Stimulated activated memory B cell treated with anti-CD40 and anti-IgM and Interleukin-4, amounts not matched to agents 10 μg/mL and 1 μg/mL and 100 μg/mL, for 72 hours (primary cell): ENCODE measurements at regions not wholly inside any gene's neighbourhood (a gene's known extent, or its start where the extent isn't known, plus 50 kb on each side); places are given as distances from the start of the nearest gene placed in this dataset.
"Not testable (repeated sequence)": the region's sequence is repeated elsewhere in the genome, so short reads cannot be mapped to it uniquely, and the experiment has no call there.

Source experiments
- ATAC-seq: fragments of 150-1000 bp; cut with Tn5 transposase; 2 replicates; pipeline ENCODE4 v1.10.0; 2021
- H3K27ac Mint-ChIP-seq: one replicate; pipeline ENCODE4 v1.8.0; 2022; ENCODE audit warnings: mild to moderate bottlenecking, mixed read lengths
- H3K27me3 Mint-ChIP-seq: one replicate; pipeline ENCODE4 v1.8.0; 2022; ENCODE audit warnings: mixed read lengths
- H3K36me3 Mint-ChIP-seq: one replicate; pipeline ENCODE4 v1.8.0; 2022; ENCODE audit warnings: mixed read lengths
- H3K4me1 Mint-ChIP-seq: one replicate; pipeline ENCODE4 v1.8.0; 2022; ENCODE audit warnings: mixed read lengths
- H3K4me3 Mint-ChIP-seq: one replicate; pipeline ENCODE4 v1.8.0; 2022; ENCODE audit warnings: mild to moderate bottlenecking, moderate library complexity, mixed read lengths
- H3K9me3 Mint-ChIP-seq: one replicate; pipeline ENCODE4 v1.8.0; 2022; ENCODE audit warnings: mixed read lengths

- no peaks in the 10 kb centered on the region for H3K27me3 Mint-ChIP-seq
- H3K9me3 Mint-ChIP-seq, result peaks cover 3% of the 10 kb centered on the region
- H3K27ac Mint-ChIP-seq, result no peak overlapping the region
- ATAC-seq, result no peak
- H3K4me3 Mint-ChIP-seq, result no peak overlapping the region
- H3K36me3 Mint-ChIP-seq, result no peaks in the 10 kb centered on the region
- H3K4me1 Mint-ChIP-seq, result no peaks in the 10 kb centered on the region
Measured at GRCh38 chr6:140380427-140381218, 1006.2 kb upstream of the CITED2 start.

- Mint-ChIP-seq H3K27me3 (no peaks in the 10 kb centered on the region), H3K4me1 (no peaks in the 10 kb centered on the region), H3K9me3 (peaks cover 2% of the 10 kb centered on the region), H3K4me3 (no peak overlapping the region), H3K27ac (no peak overlapping the region), H3K36me3 (no peaks in the 10 kb centered on the region)
- ATAC-seq, result no peak
Measured at GRCh38 chr6:140379919-140380318, 1005.5 kb upstream of the CITED2 start.

GRCh38 chr6:140376209-140376608, 1001.8 kb upstream of the CITED2 start:
- Mint-ChIP-seq H3K9me3 (peaks cover 3% of the 10 kb centered on the region), H3K27ac (no peak overlapping the region), H3K36me3 (no peaks in the 10 kb centered on the region), H3K27me3 (no peaks in the 10 kb centered on the region), H3K4me3 (no peak overlapping the region), H3K4me1 (no peaks in the 10 kb centered on the region)
- no peak for ATAC-seq

GRCh38 chr6:140373728-140374127, 999.3 kb upstream of the CITED2 start:
- H3K36me3 Mint-ChIP-seq, ATAC-seq, H3K4me1 Mint-ChIP-seq, H3K27ac Mint-ChIP-seq, H3K27me3 Mint-ChIP-seq, H3K9me3 Mint-ChIP-seq, H3K4me3 Mint-ChIP-seq: not testable (repeated sequence)

- Mint-ChIP-seq H3K4me3 (no peak overlapping the region), H3K27ac (no peak overlapping the region), H3K4me1 (no peaks in the 10 kb centered on the region), H3K27me3 (no peaks in the 10 kb centered on the region), H3K9me3 (peaks cover 3% of the 10 kb centered on the region), H3K36me3 (no peaks in the 10 kb centered on the region)
- ATAC-seq, result no peak
Measured at GRCh38 chr6:140372064-140372463, 997.6 kb upstream of the CITED2 start.

GRCh38 chr6:140370976-140371870, 996.8 kb upstream of the CITED2 start:
- ATAC-seq, result no peak
- no peaks in the 10 kb centered on the region for H3K36me3 Mint-ChIP-seq
- H3K4me3 Mint-ChIP-seq, result no peak overlapping the region
- H3K9me3 Mint-ChIP-seq, result peaks cover 3% of the 10 kb centered on the region
- H3K27me3 Mint-ChIP-seq, result no peaks in the 10 kb centered on the region
- no peaks in the 10 kb centered on the region for H3K4me1 Mint-ChIP-seq
- H3K27ac Mint-ChIP-seq, result no peak overlapping the region

- H3K4me3 Mint-ChIP-seq, result no peak overlapping the region
- H3K27me3 Mint-ChIP-seq, result no peaks in the 10 kb centered on the region
- ATAC-seq, result no peak
- peaks cover 5% of the 10 kb centered on the region for H3K9me3 Mint-ChIP-seq
- no peaks in the 10 kb centered on the region for H3K36me3 Mint-ChIP-seq
- H3K4me1 Mint-ChIP-seq, result no peaks in the 10 kb centered on the region
- no peak overlapping the region for H3K27ac Mint-ChIP-seq
Measured at GRCh38 chr6:140370441-140370840, 996.0 kb upstream of the CITED2 start.

GRCh38 chr6:140366991-140367390, 992.5 kb upstream of the CITED2 start:
- no peak overlapping the region for H3K4me3 Mint-ChIP-seq
- no peaks in the 10 kb centered on the region for H3K27me3 Mint-ChIP-seq

GRCh38 chr6:140364916-140365315, 990.5 kb upstream of the CITED2 start:
- no peaks in the 10 kb centered on the region for H3K36me3 Mint-ChIP-seq
- no peaks in the 10 kb centered on the region for H3K27me3 Mint-ChIP-seq
- no peak overlapping the region for H3K4me3 Mint-ChIP-seq
- H3K4me1 Mint-ChIP-seq, result no peaks in the 10 kb centered on the region
- H3K9me3 Mint-ChIP-seq, result peaks cover 16% of the 10 kb centered on the region
- no peak overlapping the region for H3K27ac Mint-ChIP-seq
- ATAC-seq, result no peak

More at GRCh38 chr6:140366991-140367390, 992.5 kb upstream of the CITED2 start:
- Mint-ChIP-seq H3K9me3 (peaks cover 16% of the 10 kb centered on the region), H3K4me1 (no peaks in the 10 kb centered on the region), H3K36me3 (no peaks in the 10 kb centered on the region), H3K27ac (no peak overlapping the region)
- no peak for ATAC-seq

GRCh38 chr6:140360651-140361050, 986.2 kb upstream of the CITED2 start:
- Mint-ChIP-seq H3K4me3 (no peak overlapping the region), H3K27ac (no peak overlapping the region), H3K4me1 (no peaks in the 10 kb centered on the region), H3K9me3 (peaks cover 14% of the 10 kb centered on the region), H3K36me3 (no peaks in the 10 kb centered on the region), H3K27me3 (no peaks in the 10 kb centered on the region)
- ATAC-seq, result no peak

GRCh38 chr6:140355476-140355875, 981.0 kb upstream of the CITED2 start:
- Mint-ChIP-seq H3K4me1 (no peaks in the 10 kb centered on the region), H3K27ac (no peak overlapping the region), H3K36me3 (no peaks in the 10 kb centered on the region), H3K9me3 (no peaks in the 10 kb centered on the region), H3K27me3 (no peaks in the 10 kb centered on the region), H3K4me3 (no peak overlapping the region)
- ATAC-seq, result no peak

GRCh38 chr6:140354296-140354695, 979.8 kb upstream of the CITED2 start:
- no peaks in the 10 kb centered on the region for H3K36me3 Mint-ChIP-seq
- no peak for ATAC-seq
- H3K4me1 Mint-ChIP-seq, result no peaks in the 10 kb centered on the region
- H3K27ac Mint-ChIP-seq, result no peak overlapping the region
- no peaks in the 10 kb centered on the region for H3K27me3 Mint-ChIP-seq
- H3K9me3 Mint-ChIP-seq, result no peaks in the 10 kb centered on the region
- no peak overlapping the region for H3K4me3 Mint-ChIP-seq

GRCh38 chr6:140353536-140353935, 979.1 kb upstream of the CITED2 start:
- no peaks in the 10 kb centered on the region for H3K27me3 Mint-ChIP-seq
- no peak for ATAC-seq
- no peaks in the 10 kb centered on the region for H3K9me3 Mint-ChIP-seq
- no peaks in the 10 kb centered on the region for H3K36me3 Mint-ChIP-seq
- no peaks in the 10 kb centered on the region for H3K4me1 Mint-ChIP-seq
- H3K27ac Mint-ChIP-seq, result no peak overlapping the region
- no peak overlapping the region for H3K4me3 Mint-ChIP-seq

GRCh38 chr6:140346428-140346827, 972.0 kb upstream of the CITED2 start:
- no peak overlapping the region for H3K4me3 Mint-ChIP-seq

GRCh38 chr6:140345935-140346334, 971.5 kb upstream of the CITED2 start:
- Mint-ChIP-seq H3K4me1 (peaks cover 7% of the 10 kb centered on the region), H3K27ac (no peak overlapping the region), H3K27me3 (no peaks in the 10 kb centered on the region), H3K9me3 (no peaks in the 10 kb centered on the region), H3K36me3 (no peaks in the 10 kb centered on the region), H3K4me3 (no peak overlapping the region)
- no peak for ATAC-seq

More at GRCh38 chr6:140346428-140346827, 972.0 kb upstream of the CITED2 start:
- H3K27me3 Mint-ChIP-seq, result no peaks in the 10 kb centered on the region
- H3K4me1 Mint-ChIP-seq, result peaks cover 3% of the 10 kb centered on the region
- no peak overlapping the region for H3K27ac Mint-ChIP-seq
- ATAC-seq, result no peak
- no peaks in the 10 kb centered on the region for H3K9me3 Mint-ChIP-seq
- H3K36me3 Mint-ChIP-seq, result no peaks in the 10 kb centered on the region
